Thoracic aorta (tissue), 2 donors: ENCODE measurements at regions not wholly inside any gene's neighbourhood (a gene's known extent, or its start where the extent isn't known, plus 50 kb on each side); places are given as distances from the start of the nearest gene placed in this dataset.

Source experiments
- ATAC-seq: fragments of 150-250 bp; one replicate; pipeline ENCODE4 v1.8.0; 2017; ENCODE audit warnings: low read depth; ENCODE audit not compliant: insufficient number of reproducible peaks, low FRiP score
- DNase-seq: peaks from one replicate; pipeline ENCODE4 v3.0.0-alpha.2; 2020; ENCODE audit warnings: low spot score
- H3K27ac ChIP-seq, 2 donors: fragments of 200-600 bp; sonication (generic); 1 replicate in 1 of 2; 2 replicates in 1 of 2; pipeline ENCODE4 v1.5.1; 2016; ENCODE audit warnings: mild to moderate bottlenecking in 2 of 2, moderate library complexity in 2 of 2
- H3K27me3 ChIP-seq: fragments of 200-600 bp; sonication (generic); replicated peaks from 2 replicates; pipeline ENCODE4 v1.6.0; 2016; ENCODE audit warnings: mild to moderate bottlenecking; ENCODE audit not compliant: insufficient read depth
- H3K36me3 ChIP-seq: fragments of 200-600 bp; sonication (generic); one replicate; pipeline ENCODE4 v1.5.1; 2016
- H3K4me1 ChIP-seq, 2 donors: fragments of 200-600 bp; sonication (generic); 1 replicate in 1 of 2; 2 replicates in 1 of 2; pipeline versions ENCODE4 v1.5.1 to v1.6.0; 2016; ENCODE audit warnings: low read depth in 2 of 2, mild to moderate bottlenecking in 1 of 2; ENCODE audit not compliant: control insufficient read depth in 1 of 2
- H3K4me3 ChIP-seq: fragments of 200-600 bp; sonication (generic); 2 replicates; pipeline ENCODE4 v1.5.1; 2016; ENCODE audit warnings: mild to moderate bottlenecking
- H3K9me3 ChIP-seq: fragments of 200-600 bp; sonication (generic); 2 replicates; pipeline ENCODE4 v1.5.1; 2016
- CTCF ChIP-seq: fragments of 200-600 bp; sonication (generic); IDR thresholded peaks from one replicate; pipeline ENCODE4 v1.5.1; 2019; ENCODE audit warnings: antibody characterized with exemption

- no peaks in the 10 kb centered on the region for H3K36me3 ChIP-seq
- TF ChIP-seq CTCF, result no peak
- H3K9me3 ChIP-seq, result no peaks in the 10 kb centered on the region
- H3K27ac ChIP-seq, result no peak overlapping the region
- H3K4me3 ChIP-seq, result no peak overlapping the region
- ATAC-seq (no peak), DNase-seq (no peak)
- no peaks in the 10 kb centered on the region for H3K4me1 ChIP-seq
- no peaks in the 10 kb centered on the region for H3K27me3 ChIP-seq
Measured at GRCh38 chrX:140343226-140343868, 161.5 kb downstream of the SOX3 start.

- Histone ChIP-seq H3K9me3 (no peaks in the 10 kb centered on the region), H3K4me3 (no peak overlapping the region), H3K27me3 (no peaks in the 10 kb centered on the region), H3K27ac (no peak overlapping the region), H3K4me1 (no peaks in the 10 kb centered on the region), H3K36me3 (no peaks in the 10 kb centered on the region)
- DNase-seq (no peak), ATAC-seq (no peak)
- TF ChIP-seq CTCF, result no peak
Measured at GRCh38 chrX:140342410-140342809, 162.5 kb downstream of the SOX3 start.

GRCh38 chrX:140337263-140337662 lies 167.6 kb downstream of the SOX3 start:
- H3K4me1 ChIP-seq, result no peaks in the 10 kb centered on the region
- no peak for TF ChIP-seq CTCF
- ATAC-seq, result no peak

GRCh38 chrX:140318296-140318695 lies 186.6 kb downstream of the SOX3 start:
- Histone ChIP-seq H3K27me3 (no peaks in the 10 kb centered on the region), H3K4me1 (no peaks in the 10 kb centered on the region), H3K36me3 (no peaks in the 10 kb centered on the region), H3K4me3 (no peak overlapping the region), H3K27ac (no peak overlapping the region), H3K9me3 (no peaks in the 10 kb centered on the region)
- ATAC-seq (no peak), DNase-seq (no peak)
- no peak for TF ChIP-seq CTCF

More at GRCh38 chrX:140337263-140337662, 167.6 kb downstream of the SOX3 start:
- no peaks in the 10 kb centered on the region for H3K27me3 ChIP-seq
- H3K27ac ChIP-seq, result no peak overlapping the region
- H3K4me3 ChIP-seq, result no peak overlapping the region
- no peak for DNase-seq
- H3K36me3 ChIP-seq, result no peaks in the 10 kb centered on the region
- H3K9me3 ChIP-seq, result no peaks in the 10 kb centered on the region

- Histone ChIP-seq H3K4me3 (no peak overlapping the region), H3K27ac (no peak overlapping the region), H3K9me3 (no peaks in the 10 kb centered on the region), H3K4me1 (no peaks in the 10 kb centered on the region), H3K27me3 (no peaks in the 10 kb centered on the region), H3K36me3 (no peaks in the 10 kb centered on the region)
- ATAC-seq (no peak), DNase-seq (no peak)
- no peak for TF ChIP-seq CTCF
Measured at GRCh38 chrX:140317462-140317861, 187.4 kb downstream of the SOX3 start.
